GM12874 (cell line): ENCODE measurements at regions not wholly inside any gene's neighbourhood (a gene's known extent, or its start where the extent isn't known, plus 50 kb on each side); places are given as distances from the start of the nearest gene placed in this dataset.

Experiments used
- TF ChIP-seq, protein P1 (sequence below): IDR thresholded peaks from 2 replicates; pipeline ENCODE4 v1.5.1; 2011; ENCODE audit warnings: low read depth, mild to moderate bottlenecking, control low read depth, low read length, moderate library complexity; ENCODE audit not compliant: insufficient read depth

DNA sequence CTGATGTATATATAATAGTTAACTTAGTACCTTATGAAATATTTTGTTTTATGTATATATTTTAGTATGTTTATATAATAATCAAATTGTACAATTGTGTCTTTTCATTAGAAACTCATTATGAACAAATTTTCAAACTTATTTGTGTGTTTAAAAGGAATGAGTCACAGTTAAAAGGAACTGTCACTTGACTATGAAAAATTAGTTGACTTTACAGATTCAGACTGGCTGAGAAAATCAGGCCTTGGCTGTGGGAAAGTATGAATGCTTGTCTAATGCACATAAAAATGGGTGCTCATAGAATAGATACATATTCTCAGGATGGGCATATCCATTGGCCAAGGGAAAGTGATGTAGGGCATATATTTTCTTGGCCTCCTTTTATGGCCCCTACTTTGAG lies 576.8 kb downstream of the SATB2 start:
- TF ChIP-seq, protein P1, sequence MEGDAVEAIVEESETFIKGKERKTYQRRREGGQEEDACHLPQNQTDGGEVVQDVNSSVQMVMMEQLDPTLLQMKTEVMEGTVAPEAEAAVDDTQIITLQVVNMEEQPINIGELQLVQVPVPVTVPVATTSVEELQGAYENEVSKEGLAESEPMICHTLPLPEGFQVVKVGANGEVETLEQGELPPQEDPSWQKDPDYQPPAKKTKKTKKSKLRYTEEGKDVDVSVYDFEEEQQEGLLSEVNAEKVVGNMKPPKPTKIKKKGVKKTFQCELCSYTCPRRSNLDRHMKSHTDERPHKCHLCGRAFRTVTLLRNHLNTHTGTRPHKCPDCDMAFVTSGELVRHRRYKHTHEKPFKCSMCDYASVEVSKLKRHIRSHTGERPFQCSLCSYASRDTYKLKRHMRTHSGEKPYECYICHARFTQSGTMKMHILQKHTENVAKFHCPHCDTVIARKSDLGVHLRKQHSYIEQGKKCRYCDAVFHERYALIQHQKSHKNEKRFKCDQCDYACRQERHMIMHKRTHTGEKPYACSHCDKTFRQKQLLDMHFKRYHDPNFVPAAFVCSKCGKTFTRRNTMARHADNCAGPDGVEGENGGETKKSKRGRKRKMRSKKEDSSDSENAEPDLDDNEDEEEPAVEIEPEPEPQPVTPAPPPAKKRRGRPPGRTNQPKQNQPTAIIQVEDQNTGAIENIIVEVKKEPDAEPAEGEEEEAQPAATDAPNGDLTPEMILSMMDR, result no peak

DNA sequence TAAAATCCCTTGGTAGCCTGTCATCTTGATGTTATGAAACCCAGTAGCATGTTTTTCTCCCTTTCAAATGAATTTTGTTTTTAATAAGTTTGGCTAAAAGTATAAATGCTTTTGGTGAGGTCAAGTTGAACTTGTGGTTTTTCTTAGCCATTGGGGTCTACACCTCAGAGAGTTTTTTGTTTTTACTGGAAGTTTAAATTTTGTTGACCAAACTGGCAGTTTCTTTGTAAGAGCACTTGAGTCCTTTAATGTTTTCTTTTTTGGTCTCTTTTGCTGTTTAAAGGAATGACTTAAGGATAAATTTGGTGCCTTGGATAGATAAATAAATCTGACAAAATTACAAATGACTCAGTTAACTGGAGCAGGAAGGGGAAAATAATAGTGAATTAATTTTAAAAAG lies 577.3 kb downstream of the SATB2 start:
- TF ChIP-seq, protein P1, result no peak

DNA sequence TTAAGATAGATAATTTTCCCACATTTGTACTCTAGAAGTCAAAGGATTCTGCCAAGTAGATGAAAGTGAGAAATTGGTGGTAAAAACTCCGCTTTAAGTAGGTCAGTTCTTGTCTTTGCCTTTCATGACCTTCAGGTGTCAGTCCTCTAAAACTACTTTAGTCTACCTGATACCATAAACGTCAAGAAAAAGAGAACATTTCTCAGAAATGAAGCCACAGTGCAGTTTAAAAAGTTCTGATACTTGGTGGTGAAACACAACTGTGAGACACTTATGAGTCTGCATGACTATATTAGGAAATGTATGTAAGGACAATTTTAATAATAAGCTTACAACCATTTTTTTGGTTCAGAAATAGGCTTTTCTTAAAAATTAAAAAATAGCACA lies 583.3 kb downstream of the SATB2 start:
- TF ChIP-seq, protein P1, result no peak

DNA sequence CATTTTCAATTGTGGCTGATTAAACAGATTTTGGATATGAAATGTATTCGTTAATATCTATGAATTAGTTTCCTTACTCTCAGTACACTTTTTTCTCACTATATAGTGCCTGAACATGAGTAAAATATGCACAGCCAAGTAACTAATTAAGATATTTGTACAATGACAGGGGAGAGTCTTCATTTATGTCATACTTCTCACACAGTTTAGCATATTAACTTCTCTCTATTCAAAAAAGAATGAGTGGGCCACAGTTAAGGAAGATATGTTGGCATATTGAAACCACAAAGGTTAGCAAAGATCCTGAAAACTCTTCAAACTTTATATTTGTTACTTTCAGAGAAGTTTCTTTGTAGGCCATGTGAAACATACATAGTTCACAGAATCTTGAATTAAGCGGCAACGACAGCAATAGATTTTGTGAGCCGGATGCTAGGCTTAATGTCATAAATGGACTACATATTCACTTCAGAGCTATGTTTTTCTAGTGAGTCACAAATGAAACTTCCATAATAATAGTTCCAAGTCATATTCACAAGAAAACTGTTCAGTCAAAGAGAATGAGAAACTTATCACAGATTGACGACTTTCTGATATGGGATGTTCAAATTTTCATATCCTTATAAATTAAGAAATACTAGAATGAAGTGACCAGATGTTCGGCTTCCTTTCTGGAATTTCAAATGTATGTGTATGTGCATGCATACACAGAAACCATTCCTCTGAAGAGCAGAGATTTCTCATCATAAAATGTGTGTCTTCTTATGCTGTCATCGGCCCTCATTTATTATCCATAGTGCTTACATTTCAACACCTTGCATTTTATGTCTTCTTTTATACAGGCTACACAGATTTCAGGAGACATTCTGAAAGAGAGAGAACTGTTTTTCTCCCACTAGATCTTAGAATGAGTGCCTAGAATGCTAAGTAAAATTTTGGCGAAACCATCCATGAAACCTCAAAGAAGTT lies 584.0 kb downstream of the SATB2 start:
- TF ChIP-seq, protein P1, result no peak

DNA sequence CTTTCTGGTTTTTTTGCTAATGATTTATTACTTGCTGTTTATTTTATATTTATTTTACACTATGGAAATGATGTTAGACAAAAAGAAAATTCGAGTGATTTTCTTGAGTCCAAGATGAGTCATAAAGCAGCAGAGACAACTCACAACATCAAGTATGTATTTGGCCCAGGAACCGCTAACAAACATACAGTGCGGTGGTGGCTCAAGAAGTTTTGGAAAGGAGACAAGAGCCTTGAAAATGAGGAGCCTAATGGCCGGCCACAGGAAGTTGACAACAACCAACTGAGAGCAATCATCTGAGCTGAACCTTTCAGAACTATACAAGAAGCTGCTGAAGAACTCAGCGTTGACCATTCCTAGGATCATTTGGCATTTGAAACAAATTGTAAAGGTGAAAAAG lies 594.1 kb downstream of the SATB2 start:
- TF ChIP-seq, protein P1, result no peak

DNA sequence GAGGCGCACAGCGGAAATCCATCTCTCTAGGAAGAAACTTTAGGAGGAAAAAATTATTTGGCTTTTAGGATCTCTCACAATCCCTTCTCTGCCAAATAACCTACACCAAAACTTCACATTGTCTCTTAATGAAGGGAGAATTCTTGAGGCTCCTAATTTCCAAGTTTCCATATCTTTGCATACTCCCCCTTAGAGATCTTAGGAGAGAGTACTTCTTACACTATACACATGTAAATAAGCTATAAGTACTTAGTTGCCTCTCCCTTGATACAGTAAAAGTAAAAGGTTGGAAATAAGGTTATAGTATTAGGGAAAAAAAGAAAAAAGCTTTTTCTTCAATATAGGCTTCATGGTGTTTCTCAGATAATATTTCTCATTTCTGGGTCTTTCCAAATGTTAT lies 596.7 kb downstream of the SATB2 start:
- TF ChIP-seq, protein P1, result no peak

DNA sequence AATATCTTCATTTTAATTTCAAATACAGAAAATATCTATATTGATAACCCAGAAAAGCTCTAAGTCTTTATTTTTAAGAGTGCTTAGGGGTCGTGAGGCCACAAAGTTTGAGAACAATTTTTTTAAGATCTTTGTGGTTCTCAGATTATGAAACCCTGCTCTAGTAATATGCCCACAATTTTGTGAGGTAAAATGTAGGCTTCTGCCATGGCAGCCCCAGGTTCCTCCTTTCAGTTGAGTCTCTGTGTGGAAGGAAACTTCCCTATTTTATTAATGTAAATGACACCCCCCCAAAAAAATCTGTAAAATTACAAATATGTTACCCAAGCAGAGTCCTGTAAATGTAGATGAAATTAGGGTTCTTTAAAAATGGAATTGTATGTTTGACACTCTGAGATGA lies 600.5 kb downstream of the SATB2 start:
- TF ChIP-seq, protein P1, result no peak
